Adrenal gland (tissue), 5 donors: ENCODE measurements at regions not wholly inside any gene's neighbourhood (a gene's known extent, or its start where the extent isn't known, plus 50 kb on each side); places are given as distances from the start of the nearest gene placed in this dataset.

Experiments used
- POLR2A ChIP-seq, 2 donors: fragments of 450-650 bp; IDR thresholded peaks; one replicate each; pipeline ENCODE4 v1.6.1; 2017; ENCODE audit warnings: antibody characterized with exemption in 2 of 2, mild to moderate bottlenecking in 2 of 2, moderate library complexity in 1 of 2
- TF ChIP-seq, protein P1 (sequence below), 6 experiments: fragments of 450-650 bp in 4 of 6; fragments of 200-600 bp in 2 of 6; sonication (generic) in 1 of 6; IDR thresholded peaks; 1 replicate in 5 of 6; 2 replicates in 1 of 6; pipeline versions ENCODE4 v1.5.1 to v1.8.0; 2016 to 2021; ENCODE audit warnings: antibody characterized with exemption in 6 of 6, mild to moderate bottlenecking in 2 of 6, moderate library complexity in 1 of 6
- donor health status: DM: no; HTN: no; CAD: no.

- TF ChIP-seq, protein P1, sequence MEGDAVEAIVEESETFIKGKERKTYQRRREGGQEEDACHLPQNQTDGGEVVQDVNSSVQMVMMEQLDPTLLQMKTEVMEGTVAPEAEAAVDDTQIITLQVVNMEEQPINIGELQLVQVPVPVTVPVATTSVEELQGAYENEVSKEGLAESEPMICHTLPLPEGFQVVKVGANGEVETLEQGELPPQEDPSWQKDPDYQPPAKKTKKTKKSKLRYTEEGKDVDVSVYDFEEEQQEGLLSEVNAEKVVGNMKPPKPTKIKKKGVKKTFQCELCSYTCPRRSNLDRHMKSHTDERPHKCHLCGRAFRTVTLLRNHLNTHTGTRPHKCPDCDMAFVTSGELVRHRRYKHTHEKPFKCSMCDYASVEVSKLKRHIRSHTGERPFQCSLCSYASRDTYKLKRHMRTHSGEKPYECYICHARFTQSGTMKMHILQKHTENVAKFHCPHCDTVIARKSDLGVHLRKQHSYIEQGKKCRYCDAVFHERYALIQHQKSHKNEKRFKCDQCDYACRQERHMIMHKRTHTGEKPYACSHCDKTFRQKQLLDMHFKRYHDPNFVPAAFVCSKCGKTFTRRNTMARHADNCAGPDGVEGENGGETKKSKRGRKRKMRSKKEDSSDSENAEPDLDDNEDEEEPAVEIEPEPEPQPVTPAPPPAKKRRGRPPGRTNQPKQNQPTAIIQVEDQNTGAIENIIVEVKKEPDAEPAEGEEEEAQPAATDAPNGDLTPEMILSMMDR (IDR thresholded peaks at IDR 0.05) = no peak
- no peak for TF ChIP-seq POLR2A (IDR thresholded peaks at IDR 0.05)
Measured at GRCh38 chr13:42380420-42381164, 108.6 kb downstream of the AKAP11 start.
